ENCODE measurements at regions not wholly inside any gene's neighbourhood (a gene's known extent, or its start where the extent isn't known, plus 50 kb on each side); places are given as distances from the start of the nearest gene placed in this dataset.

GRCh38 chr6:20328924-20329300 lies 72.8 kb upstream of the E2F3 start:
- DNase-seq (ENCODE audit: low spot score), result no peak
- TF ChIP-seq CTCF (IDR thresholded peaks at IDR 0.05; ENCODE audit: extremely low read depth, insufficient read depth, missing control alignments), result no peak
- in situ Hi-C loops (cut with MboI; ENCODE audit: low pct_unique_long_range_greater_than_20kb, low sequenced_read_pairs, unreplicated experiment), result no loop called here

- in situ Hi-C loops (cut with MboI; ENCODE audit: low pct_unique_long_range_greater_than_20kb, low sequenced_read_pairs, unreplicated experiment), result no loop called here
- no peak for DNase-seq (ENCODE audit: low spot score)
- no peak for TF ChIP-seq CTCF (IDR thresholded peaks at IDR 0.05; ENCODE audit: extremely low read depth, insufficient read depth, missing control alignments)
Observed at GRCh38 chr6:20331042-20331441, 70.6 kb upstream of the E2F3 start.

- in situ Hi-C loops (cut with MboI; ENCODE audit: low pct_unique_long_range_greater_than_20kb, low sequenced_read_pairs, unreplicated experiment), result no loop called here
- no peak for TF ChIP-seq CTCF (IDR thresholded peaks at IDR 0.05; ENCODE audit: extremely low read depth, insufficient read depth, missing control alignments)
- no peak for DNase-seq (ENCODE audit: low spot score)
Observed at GRCh38 chr6:20331625-20332024, 70.1 kb upstream of the E2F3 start.

GRCh38 chr6:20332441-20333006 lies 69.2 kb upstream of the E2F3 start:
- no peak for DNase-seq (ENCODE audit: low spot score)
- in situ Hi-C loops (cut with MboI; ENCODE audit: low pct_unique_long_range_greater_than_20kb, low sequenced_read_pairs, unreplicated experiment), result no loop called here
- TF ChIP-seq CTCF (IDR thresholded peaks at IDR 0.05; ENCODE audit: extremely low read depth, insufficient read depth, missing control alignments), result no peak

GRCh38 chr6:20333721-20334269 lies 67.9 kb upstream of the E2F3 start:
- TF ChIP-seq CTCF (IDR thresholded peaks at IDR 0.05; ENCODE audit: extremely low read depth, insufficient read depth, missing control alignments), result no peak
- DNase-seq (ENCODE audit: low spot score), result no peak
- in situ Hi-C loops (cut with MboI; ENCODE audit: low pct_unique_long_range_greater_than_20kb, low sequenced_read_pairs, unreplicated experiment), result no loop called here

GRCh38 chr6:20334334-20334733 lies 67.3 kb upstream of the E2F3 start:
- in situ Hi-C loops (cut with MboI; ENCODE audit: low pct_unique_long_range_greater_than_20kb, low sequenced_read_pairs, unreplicated experiment), result no loop called here
- DNase-seq (ENCODE audit: low spot score), result no peak
- TF ChIP-seq CTCF (IDR thresholded peaks at IDR 0.05; ENCODE audit: extremely low read depth, insufficient read depth, missing control alignments), result no peak
